ENCODE measurements at regions not wholly inside any gene's neighbourhood (a gene's known extent, or its start where the extent isn't known, plus 50 kb on each side); places are given as distances from the start of the nearest gene placed in this dataset.

- TF ChIP-seq GATA2 (IDR thresholded peaks at IDR 0.05; ENCODE audit: low read depth, low read length), result no peak
- TF ChIP-seq GATA3 (IDR thresholded peaks at IDR 0.05; ENCODE audit: low read depth, low read length), result no peak
Measured at GRCh38 chr3:115533218-115533617, 90.1 kb upstream of the GAP43 start.

All from SH-SY5Y (cell line).